Activated CD4-positive, alpha-beta T cell treated with anti-CD3 and anti-CD28 coated beads for 48 hours (primary cell): ENCODE measurements at regions not wholly inside any gene's neighbourhood (a gene's known extent, or its start where the extent isn't known, plus 50 kb on each side); places are given as distances from the start of the nearest gene placed in this dataset.

Source experiments
- DNase-seq: peaks from one replicate; pipeline ENCODE4 v3.0.0-alpha.2; 2020

DNA sequence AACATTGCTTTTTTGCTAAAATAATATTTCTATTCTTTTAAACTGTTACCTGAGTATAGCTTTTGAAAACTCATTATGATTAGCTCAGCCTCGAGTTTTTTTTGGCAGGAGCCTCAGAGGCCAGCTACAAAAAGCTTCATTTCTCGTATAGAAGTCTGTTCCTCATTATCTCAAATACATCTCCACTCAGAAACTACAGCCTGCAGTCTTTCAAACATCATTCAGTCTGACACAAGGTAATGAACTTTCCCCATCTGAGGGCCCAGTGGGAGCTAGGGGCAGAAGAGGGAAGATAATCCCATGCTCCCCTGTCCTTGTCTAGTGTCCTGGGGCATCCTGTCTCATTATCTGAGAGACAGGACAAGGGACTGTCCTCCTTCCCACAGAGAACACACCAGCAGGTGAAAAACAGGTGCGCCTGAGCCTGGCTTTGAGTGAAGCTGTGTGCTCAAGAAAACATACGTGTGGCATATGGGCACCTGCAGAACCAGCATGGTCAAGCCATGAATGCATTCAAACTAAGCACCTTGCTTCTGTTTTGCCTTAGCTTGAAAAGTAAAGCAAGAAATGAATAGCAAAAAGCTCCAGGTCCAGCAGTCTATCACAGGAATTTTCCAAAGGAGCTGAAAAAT, 247.5 kb downstream of the MREG start:
- no peak for DNase-seq

- no peak for DNase-seq
Observed at GRCh38 chr2:215764441-215765048, 248.8 kb downstream of the MREG start.

DNA sequence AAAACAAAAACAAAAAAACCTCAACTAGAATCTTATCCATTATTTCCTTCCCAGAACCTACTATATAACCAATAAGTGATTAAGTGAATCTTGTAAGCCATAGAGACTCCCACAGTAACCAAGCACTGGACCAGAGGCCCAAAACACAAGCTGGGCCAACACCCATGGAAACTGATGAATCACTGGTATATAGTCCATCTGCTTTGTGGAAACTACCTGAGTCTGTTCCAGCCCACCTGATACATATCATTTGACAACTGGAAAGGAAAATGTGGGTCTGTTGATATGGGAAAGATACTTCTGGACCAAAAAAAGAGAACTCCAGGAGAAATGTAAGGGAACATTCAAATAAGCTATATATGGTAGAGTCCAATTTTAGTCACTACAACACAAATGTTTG, 252.8 kb downstream of the MREG start:
- no peak for DNase-seq

DNA sequence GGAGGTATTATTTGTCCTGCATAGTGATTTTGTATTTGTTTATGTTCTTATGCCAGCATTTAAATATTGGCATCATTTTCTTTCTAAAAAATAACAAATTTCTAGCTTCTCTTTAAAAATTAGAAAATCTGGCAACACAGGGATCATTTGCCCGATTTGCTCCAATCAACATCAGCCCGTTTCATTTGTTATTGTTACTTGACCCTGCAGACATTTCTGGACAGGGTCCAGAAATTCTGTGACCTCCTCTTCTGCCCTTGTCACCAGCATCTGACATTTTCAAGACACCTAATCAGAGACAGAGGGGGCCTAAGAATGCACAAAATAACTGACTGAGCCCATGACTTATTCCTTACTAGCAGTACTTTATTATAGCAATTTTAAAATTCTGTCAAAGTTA, 253.3 kb downstream of the MREG start:
- DNase-seq: no peak

DNA sequence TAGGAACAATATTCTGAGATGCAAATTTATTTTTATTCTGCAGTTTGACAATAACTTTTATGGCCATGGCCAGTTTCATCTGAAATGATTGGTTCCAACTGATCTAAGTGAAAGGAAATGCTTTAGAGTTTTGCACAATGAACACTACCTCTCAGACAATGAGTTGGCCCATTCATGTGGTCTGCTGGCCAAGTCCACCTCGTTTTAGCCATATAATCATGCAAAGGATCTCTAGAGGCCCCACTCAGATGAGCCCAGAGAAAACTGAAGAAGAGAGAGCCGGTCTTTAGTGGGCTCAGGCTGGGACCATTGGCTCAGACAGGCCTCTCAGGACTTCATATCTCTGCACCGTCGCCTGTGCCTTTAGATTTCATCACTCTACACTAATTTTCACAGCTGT, 254.7 kb downstream of the MREG start:
- no peak for DNase-seq

DNA sequence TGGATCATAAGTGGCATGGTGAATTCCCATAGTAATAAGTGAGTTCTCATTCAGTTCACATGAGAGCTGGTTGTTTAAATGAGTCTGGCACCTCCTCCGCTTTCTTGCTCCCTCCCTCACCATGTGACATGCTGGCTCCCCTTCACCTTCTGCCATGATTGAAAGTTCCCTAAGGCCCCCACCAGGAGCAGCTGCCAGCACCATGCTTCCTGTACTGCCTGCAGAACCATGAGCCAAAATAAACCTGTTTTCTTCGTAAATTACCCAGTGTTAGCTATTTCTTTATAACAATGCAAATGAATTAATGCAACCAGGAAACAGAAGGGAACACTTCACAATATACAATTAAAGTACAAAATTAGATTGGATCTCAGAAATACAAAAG, 257.0 kb downstream of the MREG start:
- DNase-seq: no peak

DNA sequence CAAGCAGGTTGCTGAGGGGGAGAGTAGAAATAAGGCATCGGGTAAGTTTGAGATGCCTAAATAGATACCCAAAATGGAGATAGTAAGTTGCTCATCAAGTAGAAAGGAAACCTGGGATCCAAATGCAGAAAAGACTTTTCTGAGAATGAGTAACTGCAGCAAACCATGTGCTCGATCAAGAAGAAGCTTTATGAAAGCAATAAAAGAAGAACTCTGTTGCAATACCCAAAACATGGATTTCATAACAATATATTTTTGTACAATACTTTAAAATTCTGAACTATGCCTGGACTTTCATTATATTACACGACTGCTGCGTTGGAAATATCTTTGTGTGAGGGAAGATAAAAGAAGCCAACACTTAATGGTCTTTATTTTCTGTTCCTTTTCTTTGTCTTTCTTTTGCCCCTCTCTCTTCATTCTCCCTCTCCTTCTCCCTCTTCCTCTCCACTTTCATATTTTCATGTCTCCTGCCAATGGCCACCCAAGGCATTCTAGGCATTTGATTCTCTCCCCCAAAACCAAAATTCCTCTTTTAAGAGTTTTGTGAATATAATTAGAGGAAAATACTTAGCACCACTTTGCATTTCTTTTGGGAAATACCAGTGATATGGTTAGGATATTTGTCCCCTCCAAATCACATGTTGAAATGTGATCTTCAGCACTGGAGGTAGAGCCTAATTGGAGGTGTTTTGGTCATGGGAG, 257.6 kb downstream of the MREG start:
- no peak for DNase-seq

- DNase-seq: no peak
Observed at GRCh38 chr2:215754546-215754945, 258.8 kb downstream of the MREG start.

DNA sequence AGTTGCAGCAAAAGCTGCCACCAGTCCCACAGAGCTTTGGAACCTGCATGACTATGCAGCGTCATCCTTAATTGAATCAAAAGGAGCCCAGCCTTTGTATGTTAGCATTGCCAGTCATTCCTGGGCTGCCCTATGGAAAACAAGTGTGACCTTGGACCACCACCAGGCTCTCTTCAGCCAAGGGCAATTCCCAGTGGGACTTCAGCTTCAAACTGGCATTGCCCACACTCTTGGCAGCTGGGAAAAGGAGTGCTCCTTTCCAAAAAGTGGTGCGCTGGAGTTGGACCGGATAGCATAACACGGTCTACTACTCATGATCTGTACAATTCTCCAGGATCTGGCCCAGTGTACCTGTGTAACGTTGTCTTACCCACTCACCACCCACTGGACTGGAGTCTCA, 259.5 kb downstream of the MREG start:
- no peak for DNase-seq

DNA sequence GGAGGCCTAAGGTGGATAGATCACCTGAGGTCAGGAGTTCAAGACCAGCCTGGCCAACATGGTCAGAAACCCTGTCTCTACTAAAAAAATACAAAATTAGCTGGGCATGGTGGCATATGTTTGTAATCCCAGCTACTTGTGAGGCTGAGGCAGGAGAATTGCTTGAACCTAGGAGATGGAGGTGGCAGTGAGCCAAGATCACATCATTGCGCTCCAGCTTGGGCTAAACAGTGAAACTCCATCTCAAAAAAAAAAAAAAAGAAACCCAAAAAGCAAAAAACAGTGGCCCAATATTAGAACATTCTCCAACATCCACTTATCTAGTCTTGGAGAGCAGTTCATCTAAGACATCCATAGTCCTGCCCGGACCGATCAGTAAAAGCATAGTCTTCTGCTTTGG, 260.4 kb downstream of the MREG start:
- DNase-seq: no peak

- DNase-seq: no peak
Observed at GRCh38 chr2:215752436-215752835, 260.9 kb downstream of the MREG start.

DNA sequence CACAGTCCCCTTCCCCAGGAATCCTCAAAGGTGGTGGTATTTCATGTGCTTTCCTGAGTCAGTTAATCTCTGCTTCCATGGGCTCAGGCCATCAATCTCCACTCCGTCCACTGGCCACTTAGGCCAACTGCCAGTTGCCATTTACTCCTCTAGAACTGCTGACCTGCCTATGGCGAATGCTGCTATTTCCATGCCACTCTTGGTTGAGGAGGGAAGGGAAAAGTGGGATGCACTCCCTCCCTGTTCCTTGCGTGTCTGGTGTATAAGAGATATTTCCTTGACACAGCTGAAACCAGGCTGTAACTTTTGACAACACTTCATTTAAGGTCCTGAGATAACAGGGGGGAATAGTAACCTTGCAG, 261.5 kb downstream of the MREG start:
- DNase-seq: no peak

DNA sequence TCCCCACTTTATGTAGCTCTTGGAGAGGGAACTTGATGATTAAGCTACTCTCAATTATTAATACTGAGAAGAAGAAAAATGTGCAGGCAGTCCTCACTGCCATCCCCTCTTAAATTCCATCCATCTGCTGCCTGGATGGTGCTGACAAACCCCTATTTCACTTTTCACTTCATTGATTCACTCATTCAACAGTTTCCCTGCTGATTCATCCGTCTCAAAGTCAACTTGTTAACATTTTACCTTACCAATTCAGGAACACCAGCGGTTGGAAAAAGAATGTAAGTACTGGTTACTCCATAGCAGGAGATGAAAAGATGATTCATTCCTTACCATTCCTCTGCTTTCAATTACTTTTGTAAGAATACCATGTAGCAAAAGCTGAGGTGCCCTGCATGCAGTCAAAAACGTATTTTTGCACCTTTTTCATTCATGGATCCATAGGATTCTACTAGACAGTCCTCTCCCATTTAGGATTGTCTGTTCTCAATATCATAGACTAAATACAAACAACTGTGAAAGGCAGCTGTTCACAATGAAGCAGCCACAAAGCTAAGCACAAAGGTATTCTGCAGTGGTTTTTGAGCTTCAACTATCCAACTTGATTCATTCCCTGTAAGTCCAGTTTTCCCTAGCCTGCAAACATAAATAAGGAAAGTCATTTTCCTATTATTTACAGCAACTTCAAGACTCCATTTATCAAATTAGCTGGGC, 262.0 kb downstream of the MREG start:
- DNase-seq: no peak

DNA sequence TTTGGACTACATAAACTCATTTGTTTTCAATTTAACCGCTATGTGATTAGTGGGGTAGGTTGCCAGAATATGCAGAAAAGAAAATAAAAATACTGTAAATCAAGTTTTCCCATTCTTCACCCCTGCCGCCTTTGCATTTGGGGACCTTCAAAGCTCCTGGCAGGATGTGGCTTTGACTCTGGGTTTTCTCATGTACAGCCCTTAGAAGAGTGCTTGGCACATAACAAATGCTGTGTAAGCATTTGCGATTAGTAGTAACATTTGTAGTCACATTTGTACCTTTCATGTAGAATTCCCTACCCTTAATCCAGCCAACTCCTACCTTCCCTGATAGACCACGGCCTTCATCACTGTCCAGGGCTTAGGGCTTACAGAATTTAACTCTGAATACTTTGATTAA, 262.6 kb downstream of the MREG start:
- DNase-seq: no peak

- no peak for DNase-seq
Observed at GRCh38 chr2:215749092-215749957, 264.0 kb downstream of the MREG start.

DNA sequence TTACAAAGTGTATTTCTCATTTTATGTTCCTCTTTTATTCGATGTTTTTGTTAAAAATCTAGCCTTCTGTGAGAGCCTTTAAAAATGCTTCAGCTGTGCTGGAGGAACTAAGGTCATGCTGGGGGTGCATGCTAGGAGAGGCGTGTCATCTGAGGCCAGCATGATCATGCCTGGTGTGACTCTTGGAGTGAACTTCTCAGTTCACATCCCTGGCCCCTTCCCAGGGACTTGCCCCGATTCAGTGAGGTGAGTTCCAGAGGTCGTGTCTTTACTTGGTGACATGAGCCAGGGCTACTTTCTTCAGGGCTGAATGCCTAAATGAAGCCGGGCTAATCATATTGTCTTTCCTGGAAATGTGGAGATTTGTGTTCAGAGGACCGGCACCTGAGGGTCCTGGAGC, 264.9 kb downstream of the MREG start:
- no peak for DNase-seq

- no peak for DNase-seq
Observed at GRCh38 chr2:215746887-215747615, 266.3 kb downstream of the MREG start.

- DNase-seq: peak; percentile 71
Observed at GRCh38 chr2:215746226-215746886, 267.0 kb downstream of the MREG start.

GRCh38 chr2:215745331-215745730, 268.0 kb downstream of the MREG start:
- DNase-seq: peak; percentile 54

DNA sequence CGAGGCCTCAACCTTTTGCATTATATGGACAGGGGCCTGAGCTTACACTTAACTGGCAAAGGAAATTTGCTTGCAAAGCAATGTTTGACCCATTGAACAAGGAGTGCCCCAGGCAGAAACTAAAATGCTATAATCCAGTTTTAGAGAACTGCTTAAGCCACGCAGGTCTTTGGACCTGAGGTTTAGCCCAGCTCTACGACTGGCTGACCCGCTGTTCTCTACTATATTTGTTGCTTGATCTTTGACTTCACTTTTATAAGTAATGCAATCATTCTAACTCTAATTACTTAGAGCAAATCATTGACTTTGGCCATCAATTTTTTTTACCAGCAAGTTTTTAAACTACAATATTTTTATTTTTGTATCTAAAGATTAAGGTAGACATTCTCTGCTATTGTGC, 268.8 kb downstream of the MREG start:
- DNase-seq: no peak

GRCh38 chr2:215743066-215743465, 270.3 kb downstream of the MREG start:
- DNase-seq: no peak

DNA sequence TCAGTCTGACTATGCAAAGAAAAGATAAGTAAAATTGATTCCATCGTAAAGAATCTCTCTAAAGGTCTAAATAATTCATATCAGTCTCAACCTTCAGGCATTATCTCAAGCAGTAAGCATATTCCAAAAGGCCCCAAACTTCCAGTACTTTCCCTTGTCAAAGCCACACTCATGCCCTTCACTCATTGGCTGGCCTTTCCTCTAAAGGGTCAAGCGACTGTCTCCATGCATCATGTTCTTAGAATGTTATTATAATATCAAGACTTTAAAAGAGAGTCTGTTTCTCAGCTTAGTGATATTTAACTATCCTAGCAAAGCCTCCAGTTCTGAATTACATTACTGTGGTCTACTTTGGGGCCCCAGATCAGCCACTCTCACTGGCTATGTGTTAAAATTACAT, 271.3 kb downstream of the MREG start:
- no peak for DNase-seq
